ENCODE measurements at regions not wholly inside any gene's neighbourhood (a gene's known extent, or its start where the extent isn't known, plus 50 kb on each side); places are given as distances from the start of the nearest gene placed in this dataset.

DNA sequence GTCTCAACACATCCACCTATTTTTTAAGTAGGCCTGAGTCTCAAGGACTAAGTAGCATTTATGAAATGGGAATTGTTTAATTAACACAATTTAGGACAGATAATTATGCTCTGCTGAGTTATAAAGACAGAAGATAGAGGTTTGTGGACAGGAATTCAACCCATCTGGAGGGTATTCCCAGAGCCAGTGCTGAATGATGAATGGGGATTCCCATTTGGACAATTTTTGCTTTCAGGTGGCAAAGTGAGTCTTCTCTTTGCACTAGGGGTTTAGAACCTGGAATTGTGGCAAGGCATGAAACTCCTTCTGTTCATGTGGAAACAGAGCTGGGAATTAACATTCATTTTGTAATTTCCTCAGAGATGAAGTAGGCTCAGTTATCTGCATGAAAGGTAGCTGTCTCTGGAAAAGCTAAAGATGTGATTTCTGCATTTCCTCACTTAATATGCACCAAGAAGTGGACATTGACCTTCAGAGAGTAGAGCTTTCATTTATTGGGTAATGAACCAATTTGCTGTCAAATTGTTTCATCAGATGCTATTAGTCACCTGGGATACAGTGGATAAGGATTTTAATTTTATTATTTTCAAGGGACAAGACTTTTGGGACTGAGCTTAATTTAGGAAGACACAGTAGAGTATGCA lies 212.1 kb upstream of the NRXN1 start:
- no peak for DNase-seq

DNA sequence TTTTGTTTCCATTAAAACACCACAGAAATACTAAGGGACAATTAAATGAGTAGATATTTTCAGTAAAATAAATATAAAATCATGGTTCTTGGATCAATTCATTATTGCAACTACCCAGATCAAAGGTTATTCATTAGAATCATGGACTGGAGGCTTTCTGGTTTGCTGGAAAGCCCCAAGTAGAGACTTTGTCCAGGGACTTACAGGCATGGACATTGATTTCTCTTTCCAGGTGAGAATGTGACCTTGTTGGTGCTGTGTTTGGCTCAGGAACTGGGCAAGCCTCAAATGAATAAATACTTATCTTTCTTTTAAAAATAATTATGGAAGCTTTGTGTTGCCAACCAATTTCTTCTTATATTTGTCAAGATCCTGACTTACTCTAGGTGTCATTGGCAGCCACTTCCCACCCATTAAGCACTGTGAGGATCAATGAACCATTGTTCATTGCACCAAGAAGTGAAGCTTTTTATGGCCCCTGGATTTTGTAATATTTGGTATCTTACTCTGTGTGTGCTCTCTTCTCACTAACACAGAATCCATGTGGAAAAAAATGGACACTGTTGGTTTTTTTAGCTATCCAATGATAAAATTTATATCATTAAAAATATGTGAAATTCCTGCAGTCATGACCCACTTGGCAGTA lies 205.8 kb upstream of the NRXN1 start:
- DNase-seq = no peak

DNA sequence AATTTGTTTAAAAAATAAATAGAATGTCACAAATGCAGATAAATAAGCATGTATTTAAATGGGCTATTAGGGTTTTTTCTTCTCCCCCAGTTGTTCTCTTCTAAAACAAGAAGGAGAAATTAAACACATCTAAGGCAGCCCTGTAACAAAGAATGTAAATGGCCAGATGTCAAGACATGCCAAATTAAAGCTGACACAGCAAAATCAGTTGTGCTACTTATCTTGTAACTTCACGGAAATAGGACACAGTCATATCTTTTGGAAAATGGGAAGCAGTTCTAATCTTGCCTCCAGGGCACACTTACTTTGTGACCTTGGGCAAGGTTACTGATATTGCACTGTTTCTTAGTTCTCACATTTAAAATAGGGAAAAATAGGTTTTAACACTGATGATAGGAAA lies 200.1 kb upstream of the NRXN1 start:
- DNase-seq = no peak

DNA sequence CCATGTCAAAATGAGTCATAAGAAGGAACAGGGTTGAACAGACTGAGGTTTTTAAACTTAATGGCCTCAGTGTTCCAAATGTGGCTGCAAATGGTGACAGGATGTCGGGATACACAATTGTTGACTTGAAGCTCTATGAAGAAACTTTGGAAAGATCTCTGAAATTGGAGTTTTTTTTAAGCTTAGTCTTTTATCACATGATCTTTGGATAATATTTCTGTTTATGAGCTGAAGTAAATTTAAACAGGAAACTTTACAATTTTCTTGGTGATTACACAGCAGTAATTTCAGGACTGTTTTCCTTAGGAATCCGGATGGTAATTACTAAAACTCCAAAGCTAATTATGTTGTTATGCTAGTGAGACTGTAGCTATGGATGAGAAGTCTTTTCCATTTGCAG lies 199.1 kb upstream of the NRXN1 start:
- no peak for DNase-seq

DNA sequence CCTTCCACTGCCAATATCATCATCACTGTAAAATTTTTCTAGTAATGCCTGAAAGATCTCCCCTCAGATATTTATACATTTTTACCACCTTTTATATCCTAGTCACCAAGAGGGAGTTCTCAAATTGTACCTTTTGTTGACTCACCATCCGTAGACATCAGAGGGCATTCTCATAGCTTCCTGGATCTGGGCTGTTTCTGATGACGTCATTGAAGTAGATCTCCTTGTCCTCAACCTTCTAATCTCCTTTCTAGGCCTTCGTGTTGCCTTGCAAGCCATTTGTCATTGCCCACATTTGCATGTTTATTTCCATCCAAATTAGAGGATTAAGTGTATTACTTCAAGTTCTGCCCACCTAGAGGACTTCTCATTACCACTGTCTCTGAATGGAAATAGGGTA lies 193.4 kb upstream of the NRXN1 start:
- no peak for DNase-seq

DNA sequence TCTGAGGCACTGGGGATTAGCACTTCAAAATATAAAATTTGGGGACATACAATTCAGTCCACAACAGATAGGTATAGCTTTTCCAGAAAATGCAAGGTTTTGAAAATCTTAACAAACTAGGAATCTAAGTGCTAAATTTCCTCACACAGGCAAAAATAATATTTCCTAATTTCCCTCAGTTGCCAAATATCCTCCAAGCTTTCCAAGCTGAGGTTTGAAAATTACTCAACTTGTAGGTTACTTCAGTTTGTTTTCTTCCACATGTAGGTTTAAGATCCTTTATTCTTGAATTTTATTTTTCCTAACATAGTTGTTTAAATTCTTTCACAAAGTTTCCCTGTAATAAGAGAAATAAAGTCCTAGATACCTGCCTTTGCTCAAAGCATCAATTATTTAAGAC lies 192.9 kb upstream of the NRXN1 start:
- DNase-seq = no peak

DNA sequence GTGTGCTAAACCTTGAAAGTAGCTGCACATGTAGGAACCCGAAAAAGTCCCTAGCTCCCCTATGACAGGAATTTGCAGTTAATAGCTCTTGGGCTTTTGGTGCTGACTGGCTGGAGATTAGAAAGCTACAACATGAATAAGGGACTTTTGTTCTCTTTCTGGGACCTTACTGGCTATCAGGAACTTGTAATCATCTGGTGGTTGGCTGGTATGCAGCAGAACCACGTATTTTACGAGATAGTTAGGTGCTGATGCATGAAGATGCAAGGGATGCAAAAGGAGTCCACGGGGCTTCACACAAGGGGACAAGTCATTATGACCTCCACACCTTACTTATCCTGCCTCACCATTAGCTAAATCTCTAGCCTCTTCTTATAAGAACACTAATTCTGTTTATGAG lies 190.2 kb upstream of the NRXN1 start:
- no peak for DNase-seq

DNA sequence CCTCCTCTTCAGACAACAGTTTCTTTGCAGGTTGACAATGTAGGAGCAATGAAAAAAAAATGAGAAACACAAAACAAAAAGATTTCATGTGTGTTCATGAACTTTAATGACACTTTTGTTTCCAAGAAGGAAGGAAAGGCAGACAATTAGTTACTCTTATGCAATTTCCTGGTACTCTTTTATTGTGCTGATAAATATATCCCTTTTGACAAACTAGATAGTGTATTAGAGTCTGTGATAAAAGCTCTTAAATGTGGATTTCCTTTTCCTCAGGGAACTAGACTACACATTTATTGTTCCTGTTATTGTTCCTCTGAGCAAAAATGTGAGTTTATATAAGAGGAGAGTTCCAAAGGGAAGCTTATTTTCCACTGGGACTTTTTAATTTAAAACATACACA lies 188.7 kb upstream of the NRXN1 start:
- no peak for DNase-seq

DNA sequence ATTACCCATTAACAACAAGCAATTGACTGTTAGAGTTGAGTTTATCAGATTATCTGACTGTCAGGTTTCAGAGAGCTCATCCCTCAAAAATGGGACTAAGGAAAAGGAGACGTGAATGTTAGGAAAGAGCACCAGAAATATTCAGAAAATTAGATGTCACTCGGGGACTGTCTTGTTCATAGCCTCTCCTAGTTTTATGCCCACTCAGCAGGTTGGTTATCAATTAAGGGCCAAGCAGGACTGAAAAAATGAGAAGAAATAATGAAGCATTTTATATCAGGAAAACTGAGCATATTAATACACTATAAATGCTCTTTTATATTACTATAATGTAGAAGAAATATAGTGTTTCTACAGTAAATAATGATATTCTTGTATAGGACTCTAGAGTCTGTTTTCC lies 188.1 kb upstream of the NRXN1 start:
- DNase-seq = no peak

DNA sequence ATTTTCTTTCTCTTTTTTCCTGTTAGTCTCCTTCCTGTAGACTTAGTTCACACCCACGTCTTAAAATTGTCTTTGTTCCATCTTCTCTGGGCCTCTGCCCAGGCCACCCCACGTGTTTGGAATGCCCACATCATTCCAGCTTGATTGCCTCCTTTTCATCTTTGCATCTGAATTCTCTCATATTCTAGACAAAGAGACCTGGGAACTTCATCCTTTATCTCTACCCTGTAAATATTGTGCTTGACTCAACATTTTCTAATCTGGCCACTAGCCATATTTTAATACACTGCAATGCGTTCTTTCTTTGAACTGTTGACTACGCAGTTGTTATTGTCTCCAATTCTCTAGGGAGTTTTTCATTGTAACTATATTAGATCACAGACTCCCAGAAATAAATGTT lies 187.5 kb upstream of the NRXN1 start:
- no peak for DNase-seq

DNA sequence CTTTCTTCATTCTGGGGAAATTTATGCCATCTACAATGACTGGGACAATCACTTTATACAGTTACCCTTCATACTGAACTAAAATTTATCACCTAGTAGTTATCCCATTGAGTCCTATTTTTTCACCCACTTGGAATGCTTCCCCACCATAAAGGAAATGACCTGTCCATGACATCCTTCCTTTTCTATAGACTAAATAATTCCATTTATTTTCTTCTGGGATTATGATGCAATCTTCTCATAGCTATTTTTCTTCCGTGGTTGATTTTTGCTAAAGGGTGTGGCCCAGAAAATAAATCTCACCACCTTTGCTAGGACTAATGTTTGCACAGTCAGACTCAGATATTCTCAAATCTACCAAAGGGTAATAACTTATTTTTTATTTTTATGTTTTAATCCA lies 186.1 kb upstream of the NRXN1 start:
- DNase-seq = no peak

DNA sequence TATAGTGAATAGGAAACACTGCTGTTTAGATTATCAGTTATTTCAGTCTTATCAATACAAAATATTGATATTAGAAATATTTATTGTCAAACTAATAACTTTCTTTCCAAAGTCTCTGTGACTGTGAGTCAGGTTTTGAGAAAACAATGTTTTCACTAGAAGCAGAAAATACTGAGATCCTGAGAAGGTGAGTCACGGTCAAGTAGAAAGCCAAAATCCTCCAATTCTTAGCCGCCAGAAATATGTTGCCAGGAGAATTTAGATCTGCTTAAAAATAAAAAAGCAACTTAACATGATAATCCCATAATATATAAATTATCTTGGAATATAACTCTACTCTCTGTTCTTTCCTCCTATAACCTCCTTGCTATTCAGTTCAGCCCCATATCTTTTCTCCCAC lies 181.9 kb upstream of the NRXN1 start:
- no peak for DNase-seq

DNA sequence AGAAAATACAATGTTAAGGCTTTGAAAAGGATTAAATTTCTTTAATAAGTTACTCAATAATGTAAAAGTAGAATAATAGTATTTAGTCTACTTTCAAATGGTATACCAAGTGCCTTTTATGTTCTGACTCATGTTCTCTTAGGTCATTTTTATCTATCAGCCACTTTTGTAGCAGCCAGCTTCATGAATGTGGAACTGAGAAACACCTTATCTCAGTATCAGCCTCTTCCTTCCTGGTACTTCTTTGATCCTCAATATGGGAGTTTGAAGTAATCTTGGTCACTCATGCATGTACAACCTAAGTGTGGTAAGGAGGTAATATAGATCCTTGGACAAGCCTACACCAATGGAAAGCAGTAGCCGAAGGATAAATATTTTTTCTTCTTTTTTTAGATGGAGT lies 180.4 kb upstream of the NRXN1 start:
- DNase-seq = no peak

DNA sequence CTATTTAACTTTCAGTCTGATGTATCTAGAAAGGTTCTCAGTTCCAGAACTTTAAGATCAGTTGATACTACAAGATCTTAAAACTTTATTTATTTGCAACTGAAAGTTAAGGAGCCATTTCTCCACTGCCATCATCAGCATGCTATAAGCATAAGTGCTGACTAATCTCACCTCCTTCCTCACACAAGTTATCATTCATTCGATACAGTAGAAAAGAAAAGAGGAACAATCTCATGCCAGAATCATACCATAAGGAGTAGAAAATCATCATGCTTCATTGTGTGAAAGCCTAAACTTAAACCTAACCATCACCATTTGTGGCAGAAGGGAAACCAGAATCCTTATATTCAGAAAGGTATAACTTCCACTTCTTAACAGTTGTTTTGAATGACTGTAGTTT lies 176.6 kb upstream of the NRXN1 start:
- no peak for DNase-seq

DNA sequence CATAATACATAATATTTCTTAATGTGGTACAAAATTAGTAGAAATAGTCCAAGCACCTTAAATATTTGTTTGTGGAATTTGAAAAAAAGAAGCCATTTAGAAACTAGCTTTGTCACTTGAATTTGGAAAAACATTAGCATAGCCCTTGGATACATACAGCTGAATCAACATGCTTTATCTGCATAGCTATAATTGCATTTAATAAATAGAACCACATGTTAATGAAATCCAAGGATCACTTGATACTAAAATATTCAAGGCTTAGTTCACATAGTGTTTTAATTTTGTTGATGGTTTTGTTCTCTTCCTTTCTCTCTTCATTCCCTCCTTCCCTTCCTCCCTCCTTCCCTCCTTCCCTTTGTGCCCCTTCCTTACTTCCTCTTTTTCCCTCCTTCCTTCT lies 169.4 kb upstream of the NRXN1 start:
- no peak for DNase-seq

DNA sequence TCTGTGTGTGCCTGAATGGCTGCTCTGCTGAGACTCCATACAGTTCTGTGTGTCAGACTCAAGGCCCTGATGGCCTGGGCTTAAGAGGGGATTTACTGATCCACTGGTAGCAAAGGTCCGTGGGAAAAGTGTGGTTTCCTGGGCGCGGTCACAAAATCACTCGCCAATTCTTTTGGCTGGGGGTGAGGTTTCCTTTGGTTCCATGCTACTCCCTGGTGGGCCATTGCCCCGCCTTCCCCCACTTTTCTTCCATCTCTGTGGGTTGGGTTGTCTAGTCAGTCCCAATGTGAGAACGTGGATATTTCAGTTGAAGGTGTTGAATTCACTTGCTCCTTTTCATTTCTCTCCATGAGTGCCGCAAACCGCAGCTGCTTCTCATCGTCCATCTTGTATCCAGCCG lies 162.7 kb upstream of the NRXN1 start:
- no peak for DNase-seq

DNA sequence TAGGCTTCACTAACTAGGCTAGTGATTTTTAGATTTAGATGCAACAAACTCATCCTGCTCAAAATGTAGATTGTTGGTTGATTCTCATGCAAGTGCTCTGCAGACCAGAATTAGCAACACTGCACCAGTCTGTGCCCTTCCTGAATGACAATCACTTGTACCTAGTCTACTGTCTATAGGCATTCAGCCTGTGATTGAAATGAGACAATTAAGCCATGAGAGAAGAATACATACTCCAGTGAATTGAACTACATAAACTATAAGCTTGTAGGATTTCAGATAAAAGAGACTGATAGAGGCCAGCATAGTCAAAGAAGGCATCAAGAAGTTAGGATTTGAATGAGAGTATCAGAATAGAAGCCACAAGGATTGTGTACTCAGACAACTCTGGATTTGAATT lies 138.3 kb upstream of the NRXN1 start:
- no peak for DNase-seq

DNA sequence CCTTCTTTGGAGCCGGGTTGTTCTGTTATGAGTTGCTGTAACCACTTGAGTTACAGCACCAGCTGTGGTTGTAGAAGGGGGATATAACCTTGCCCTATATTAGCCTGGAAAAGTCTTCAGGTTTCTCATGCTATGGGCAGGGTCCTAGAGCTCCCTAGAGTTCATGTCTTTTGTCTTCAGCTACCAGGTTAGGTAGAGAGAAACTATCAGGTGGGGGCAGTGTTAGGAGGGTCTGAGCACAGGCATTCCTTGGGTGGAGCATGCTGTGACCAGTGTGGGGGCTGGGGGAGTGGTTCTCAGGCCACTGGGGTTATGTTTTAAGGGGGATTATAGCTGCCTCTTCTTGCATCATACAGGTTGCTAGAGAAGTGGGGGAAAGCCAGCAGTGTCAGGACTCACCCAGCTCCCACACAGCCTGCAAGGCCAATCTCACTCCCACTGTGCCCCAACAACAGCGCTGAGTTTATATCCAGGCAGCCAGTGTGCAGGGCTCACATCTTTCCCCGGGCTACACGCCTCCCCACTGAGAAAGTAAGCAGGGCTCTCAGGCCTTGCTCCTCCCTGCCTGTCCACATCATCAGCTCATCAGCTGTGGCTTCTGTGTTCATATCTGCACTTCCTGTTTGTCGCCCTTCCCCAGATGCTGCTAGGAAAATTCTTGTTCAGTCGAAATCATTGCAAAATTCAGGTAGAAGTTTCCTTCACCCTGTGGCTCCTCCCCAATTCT lies 133.8 kb upstream of the NRXN1 start:
- no peak for DNase-seq

DNA sequence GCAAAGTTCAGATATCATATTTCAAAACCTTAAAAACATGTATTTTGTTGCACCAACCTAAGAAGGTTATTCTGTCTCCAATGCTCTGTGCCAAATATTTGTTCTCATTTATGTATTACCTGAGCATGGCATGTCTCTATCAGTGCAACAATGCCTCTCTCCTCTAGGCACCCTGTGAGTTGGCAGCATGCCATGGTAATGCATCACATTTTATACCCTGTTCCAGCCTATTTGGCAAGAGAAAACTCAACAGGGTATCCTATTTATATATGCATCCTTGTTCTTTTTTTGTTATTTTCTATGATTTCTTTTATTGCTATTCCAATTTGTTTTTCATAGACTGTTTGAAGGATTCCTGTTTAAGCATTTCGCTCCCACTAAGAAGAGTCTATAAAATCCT lies 126.3 kb upstream of the NRXN1 start:
- DNase-seq = no peak

DNA sequence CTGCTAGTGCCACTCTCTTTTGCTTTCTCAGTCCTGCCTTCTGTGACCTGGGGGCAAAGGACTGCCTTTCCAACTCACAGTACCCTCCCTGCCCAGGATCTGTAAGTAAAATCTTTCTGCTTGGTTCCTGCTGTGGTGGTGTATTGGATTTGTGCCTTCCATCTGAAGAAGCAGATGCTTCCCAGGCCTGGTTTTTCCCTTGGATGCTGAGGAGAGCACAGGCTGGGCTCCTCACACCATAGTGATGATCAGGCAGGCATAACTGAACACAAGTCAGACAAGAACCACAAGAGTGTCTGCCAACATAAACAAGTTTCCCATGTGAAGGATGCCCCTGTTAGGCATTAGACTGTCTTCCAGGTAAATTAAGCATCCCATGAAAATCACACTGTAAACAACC lies 121.3 kb upstream of the NRXN1 start:
- no peak for DNase-seq

DNA sequence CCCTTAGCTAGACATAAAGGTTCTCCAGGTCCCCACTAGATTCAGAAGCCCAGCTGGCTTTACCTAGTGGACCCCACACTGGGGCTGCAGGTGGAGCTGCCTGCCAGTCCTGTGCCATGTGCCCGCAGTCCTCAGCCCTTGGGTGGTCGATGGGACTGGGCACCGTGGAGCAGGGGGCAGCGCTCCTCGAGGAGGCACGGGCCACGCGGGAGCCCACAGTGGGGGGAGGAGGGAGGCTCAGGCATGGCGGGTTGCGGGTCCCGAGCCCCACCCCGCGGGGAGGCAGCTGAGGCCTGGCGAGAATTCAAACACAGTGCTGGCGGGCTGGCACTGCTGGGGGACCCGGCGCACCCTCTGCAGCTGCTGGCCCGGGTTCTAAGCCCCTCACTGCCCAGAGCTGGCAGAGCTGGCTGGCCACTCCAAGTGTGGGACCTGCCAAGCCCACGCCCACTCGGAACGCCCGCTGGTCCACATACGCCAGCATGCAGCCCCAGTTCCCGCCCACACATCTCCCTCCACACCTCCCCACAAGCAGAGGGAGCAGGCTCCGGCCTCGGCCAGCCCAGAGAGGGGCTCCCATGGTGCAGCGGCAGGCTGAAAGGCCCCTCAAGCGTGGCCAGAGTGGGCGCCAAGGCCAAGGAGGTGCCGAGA lies 119.7 kb upstream of the NRXN1 start:
- DNase-seq = no peak

DNA sequence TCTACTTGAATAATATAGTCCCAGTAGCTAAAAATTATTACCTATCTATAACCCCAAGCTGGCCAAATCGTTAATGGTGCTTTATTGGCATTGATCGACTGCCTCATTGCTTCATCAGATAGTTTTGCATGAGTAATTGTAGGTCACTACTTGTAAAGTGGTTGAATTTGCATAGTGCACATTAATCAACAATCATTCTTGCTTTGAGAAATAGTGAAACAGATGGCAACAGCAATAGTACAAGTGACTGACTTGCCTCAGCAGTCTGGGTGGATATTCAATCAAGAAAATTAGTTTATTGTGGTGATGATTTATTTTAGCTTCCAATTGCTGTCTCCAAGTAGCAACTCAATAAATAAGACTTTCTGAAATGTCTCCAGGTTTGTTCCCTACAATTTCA lies 117.8 kb upstream of the NRXN1 start:
- DNase-seq = no peak

DNA sequence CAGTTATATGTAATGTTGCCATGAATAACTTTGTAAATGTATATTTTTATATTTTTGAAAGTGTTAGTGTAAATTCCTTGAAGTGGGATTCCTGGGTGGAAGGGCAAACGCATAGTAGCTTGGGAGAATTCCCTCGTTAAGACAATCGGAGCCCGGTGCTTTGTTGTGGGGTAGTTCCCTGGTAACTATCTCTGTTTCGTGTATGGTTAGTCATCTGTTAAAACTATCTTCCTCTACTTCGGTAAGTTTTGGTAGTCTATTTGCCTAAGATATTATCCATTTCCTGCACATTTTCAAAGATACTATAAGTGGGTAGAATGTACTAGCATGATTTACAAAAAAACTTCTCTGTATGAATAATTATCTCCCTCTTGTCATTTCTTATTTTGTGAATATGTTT lies 113.8 kb upstream of the NRXN1 start:
- DNase-seq = no peak

DNA sequence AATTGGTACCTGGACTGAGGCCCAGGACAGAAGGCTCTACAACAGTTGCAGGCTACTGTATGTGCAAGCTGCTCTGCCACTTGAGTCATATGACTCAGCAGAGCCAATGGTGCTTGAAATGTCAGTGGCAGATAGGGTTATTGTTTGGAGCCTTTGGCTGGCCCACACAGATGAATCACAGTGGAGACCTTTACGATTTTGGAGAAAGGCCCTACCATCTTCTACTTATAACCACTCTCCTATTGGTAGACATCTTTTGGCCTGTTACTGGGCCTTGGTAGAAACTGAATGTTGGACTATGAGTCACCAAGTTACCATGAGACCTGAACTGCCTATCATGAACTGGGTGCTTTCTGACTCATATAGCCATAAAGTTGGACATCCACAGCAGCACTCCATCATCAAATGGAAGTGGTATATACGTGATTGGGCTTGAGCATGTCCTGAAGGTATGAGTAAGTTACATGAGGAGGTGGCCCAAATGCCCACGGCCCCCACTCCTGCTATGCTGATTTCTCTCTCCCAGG lies 88.9 kb upstream of the NRXN1 start:
- DNase-seq = no peak
